Left renal pelvis (tissue), 4 donors: ENCODE measurements at regions not wholly inside any gene's neighbourhood (a gene's known extent, or its start where the extent isn't known, plus 50 kb on each side); places are given as distances from the start of the nearest gene placed in this dataset.

ENCODE experiments used
- DNase-seq, 4 donors: peaks; one replicate each; pipeline ENCODE4 v3.0.0-alpha.2; 2013; ENCODE audit warnings: low read depth in 4 of 4, low spot score in 3 of 4

GRCh38 chr14:45381091-45381490 is 128.1 kb upstream of the MIS18BP1 start:
- no peak for DNase-seq

GRCh38 chr14:45377166-45377565 is 124.2 kb upstream of the MIS18BP1 start:
- no peak for DNase-seq

- DNase-seq, result no peak
These were observed 120.9 kb upstream of the MIS18BP1 start for GRCh38 chr14:45373877-45374276.

GRCh38 chr14:45364565-45365156 is 111.7 kb upstream of the MIS18BP1 start:
- no peak for DNase-seq

- DNase-seq, result no peak
These were observed 109.5 kb upstream of the MIS18BP1 start for GRCh38 chr14:45362505-45362904.

GRCh38 chr14:45361727-45362126 is 108.7 kb upstream of the MIS18BP1 start:
- no peak for DNase-seq

GRCh38 chr14:45359746-45360145 is 106.7 kb upstream of the MIS18BP1 start:
- no peak for DNase-seq

GRCh38 chr14:45332360-45332988 is 79.5 kb upstream of the MIS18BP1 start:
- DNase-seq, result no peak

- no peak for DNase-seq
These were observed 55.9 kb upstream of the MIS18BP1 start for GRCh38 chr14:45308745-45309397.
